Mammary epithelial cell (primary cell): ENCODE measurements at regions not wholly inside any gene's neighbourhood (a gene's known extent, or its start where the extent isn't known, plus 50 kb on each side); places are given as distances from the start of the nearest gene placed in this dataset.

Experiments
- CTCF ChIP-seq, 2 donors: IDR thresholded peaks in 1 of 2; conservative IDR thresholded peaks in 1 of 2; 2 replicates each; pipeline ENCODE4 v1.5.1; 2011 to 2012; ENCODE audit warnings: inconsistent platforms in 2 of 2, low read length in 2 of 2, mild to moderate bottlenecking in 2 of 2, control low read depth in 1 of 2, low read depth in 1 of 2; ENCODE audit not compliant: insufficient read depth in 1 of 2; ENCODE audit errors: extremely low read depth in 1 of 2
- EZH2 ChIP-seq: IDR thresholded peaks from 2 replicates; pipeline ENCODE4 v1.6.1; 2012; ENCODE audit warnings: low read length, inconsistent platforms, borderline replicate concordance

GRCh38 chr15:38682861-38683260, 118.2 kb upstream of the RASGRP1 start:
- TF ChIP-seq CTCF (conservative IDR thresholded peaks at IDR 0.05 in 1 of 2, IDR thresholded peaks at IDR 0.05 in 1 of 2; ENCODE audit: extremely low read depth in 1 of 2, insufficient read depth in 1 of 2, low read depth in 1 of 2, low read length in 2 of 2) (no peak), EZH2 (no peak)
